MM.1S (cell line): ENCODE measurements at regions not wholly inside any gene's neighbourhood (a gene's known extent, or its start where the extent isn't known, plus 50 kb on each side); places are given as distances from the start of the nearest gene placed in this dataset.

Experiments
- DNase-seq: peaks from one replicate; pipeline ENCODE4 v3.0.0-alpha.2; 2015
- H2AFZ ChIP-seq: fragments of 300-600 bp; sonication (generic); 2 replicates; pipeline ENCODE4 v1.6.0; 2016; ENCODE audit warnings: antibody characterized with exemption, low read length
- H3F3A ChIP-seq: fragments of 300-600 bp; sonication (generic); 2 replicates; pipeline ENCODE4 v1.6.1; 2016; ENCODE audit warnings: mild to moderate bottlenecking, antibody characterized with exemption, low read length, moderate library complexity, mixed read lengths; ENCODE audit not compliant: insufficient read depth
- H3K27ac ChIP-seq: fragments of 300-600 bp; sonication (generic); 2 replicates; pipeline ENCODE4 v1.5.1; 2016; ENCODE audit warnings: mild to moderate bottlenecking, low read length
- H3K27me3 ChIP-seq: fragments of 300-600 bp; sonication (generic); replicated peaks from 2 replicates; pipeline ENCODE4 v1.6.0; 2016; ENCODE audit warnings: low read length; ENCODE audit not compliant: insufficient read depth
- H3K36me3 ChIP-seq: fragments of 300-600 bp; sonication (generic); replicated peaks from 2 replicates; pipeline ENCODE4 v1.6.1; 2016; ENCODE audit warnings: mild to moderate bottlenecking, low read length, mixed read lengths; ENCODE audit not compliant: insufficient read depth
- H3K4me1 ChIP-seq: fragments of 300-600 bp; sonication (generic); 2 replicates; pipeline ENCODE4 v1.6.1; 2016; ENCODE audit warnings: low read length, mixed read lengths
- H3K4me2 ChIP-seq: fragments of 300-600 bp; sonication (generic); 2 replicates; pipeline ENCODE4 v1.6.0; 2016; ENCODE audit warnings: low read depth, low read length
- H3K4me3 ChIP-seq: fragments of 300-600 bp; sonication (generic); 2 replicates; pipeline ENCODE4 v1.5.1; 2016; ENCODE audit warnings: low read length, mixed read lengths
- H3K79me2 ChIP-seq: fragments of 300-600 bp; sonication (generic); 2 replicates; pipeline ENCODE4 v1.6.1; 2016; ENCODE audit warnings: mixed run types, low read length, mixed read lengths
- H3K9ac ChIP-seq: fragments of 300-600 bp; sonication (generic); 2 replicates; pipeline ENCODE4 v1.6.1; 2016; ENCODE audit warnings: low read length, mixed read lengths
- H3K9me2 ChIP-seq: fragments of 300-600 bp; sonication (generic); replicated peaks from 2 replicates; pipeline ENCODE4 v1.6.1; 2016; ENCODE audit warnings: mild to moderate bottlenecking, low read length, mixed read lengths; ENCODE audit not compliant: insufficient read depth
- H3K9me3 ChIP-seq: fragments of 300-600 bp; sonication (generic); replicated peaks from 2 replicates; pipeline ENCODE4 v1.6.1; 2016; ENCODE audit warnings: mild to moderate bottlenecking, low read length, mixed read lengths; ENCODE audit not compliant: insufficient read depth
- H4K20me1 ChIP-seq: fragments of 300-600 bp; sonication (generic); 2 replicates; pipeline ENCODE4 v1.6.1; 2016; ENCODE audit warnings: mild to moderate bottlenecking, low read length, moderate library complexity, mixed read lengths; ENCODE audit not compliant: insufficient read depth
- CTCF ChIP-seq: fragments of 300-600 bp; sonication (generic); IDR thresholded peaks from 2 replicates; pipeline ENCODE4 v1.5.1; 2016; ENCODE audit warnings: antibody characterized with exemption, low read length, mixed read lengths
- EZH2 ChIP-seq: fragments of 300-600 bp; sonication (generic); optimal IDR thresholded peaks from 2 replicates; pipeline ENCODE3; 2017; ENCODE audit warnings: low read depth, mild to moderate bottlenecking, antibody characterized with exemption, low read length, mixed read lengths
- EZH2phosphoT487 ChIP-seq: fragments of 300-600 bp; sonication (generic); IDR thresholded peaks from 2 replicates; pipeline ENCODE4 v1.6.1; 2018; ENCODE audit warnings: antibody characterized with exemption, low read length

GRCh38 chr15:29345549-29346525 lies 76.2 kb upstream of the NSMCE3 start:
- TF ChIP-seq EZH2phosphoT487 (no peak), CTCF (no peak), EZH2 (no peak)
- Histone ChIP-seq H3K36me3 (no peaks in the 10 kb centered on the region), H3K79me2 (no peaks in the 10 kb centered on the region), H3K9ac (no peak overlapping the region), H3K4me3 (no peak overlapping the region), H3K27me3 (no peaks in the 10 kb centered on the region), H3K4me1 (no peaks in the 10 kb centered on the region), H3K9me2 (no peaks in the 10 kb centered on the region), H4K20me1 (no peaks in the 10 kb centered on the region), H2AFZ (no peak overlapping the region), H3K27ac (no peak overlapping the region), H3K4me2 (no peak overlapping the region), H3F3A (no peaks in the 10 kb centered on the region), H3K9me3 (no peaks in the 10 kb centered on the region)
- DNase-seq = no peak

GRCh38 chr15:29344474-29344873 lies 74.9 kb upstream of the NSMCE3 start:
- Histone ChIP-seq H3K79me2 (no peaks in the 10 kb centered on the region), H4K20me1 (no peaks in the 10 kb centered on the region), H3K9me3 (no peaks in the 10 kb centered on the region), H3K36me3 (no peaks in the 10 kb centered on the region), H3K9me2 (no peaks in the 10 kb centered on the region), H3K4me2 (no peak overlapping the region), H3K4me3 (no peak overlapping the region), H3K4me1 (no peaks in the 10 kb centered on the region), H3K27me3 (no peaks in the 10 kb centered on the region), H3F3A (no peaks in the 10 kb centered on the region), H3K9ac (no peak overlapping the region), H3K27ac (no peak overlapping the region), H2AFZ (no peak overlapping the region)
- TF ChIP-seq CTCF = no peak
- TF ChIP-seq EZH2phosphoT487 = no peak
- DNase-seq = no peak

GRCh38 chr15:29343229-29343628 lies 73.6 kb upstream of the NSMCE3 start:
- H4K20me1 ChIP-seq = no peaks in the 10 kb centered on the region
- no peak for TF ChIP-seq CTCF
- no peak for TF ChIP-seq EZH2
- TF ChIP-seq EZH2phosphoT487 = no peak
- H3K27ac ChIP-seq = no peak overlapping the region
- no peaks in the 10 kb centered on the region for H3K4me1 ChIP-seq
- H3K9me3 ChIP-seq = no peaks in the 10 kb centered on the region
- H3K4me2 ChIP-seq = no peak overlapping the region
- H3K9me2 ChIP-seq = no peaks in the 10 kb centered on the region
- H3K36me3 ChIP-seq = no peaks in the 10 kb centered on the region
- H3K79me2 ChIP-seq = no peaks in the 10 kb centered on the region
- H3K9ac ChIP-seq = no peak overlapping the region
- H3F3A ChIP-seq = no peaks in the 10 kb centered on the region
- no peak overlapping the region for H3K4me3 ChIP-seq
- DNase-seq = no peak
- no peak overlapping the region for H2AFZ ChIP-seq
- H3K27me3 ChIP-seq = no peaks in the 10 kb centered on the region
